HEK293 (cell line): ENCODE measurements at regions not wholly inside any gene's neighbourhood (a gene's known extent, or its start where the extent isn't known, plus 50 kb on each side); places are given as distances from the start of the nearest gene placed in this dataset.
"Not testable (repeated sequence)": the region's sequence is repeated elsewhere in the genome, so short reads cannot be mapped to it uniquely, and the experiment has no call there.

Source experiments
- CTCF ChIA-PET: fragments of 350-600 bp; formaldehyde crosslinking; extraction: SDS; loops from one replicate; lab custom pipeline; 2021; ENCODE audit warnings: antibody characterized with exemption; lab: Yijun Ruan, JAX
- POLR2A ChIA-PET: fragments of 300-600 bp; formaldehyde crosslinking; extraction: SDS; loops from one replicate; lab custom pipeline; 2020; ENCODE audit warnings: antibody characterized with exemption, inconsistent platforms; lab: Yijun Ruan, JAX
- H3K27ac ChIP-seq: fragments of 200-500 bp; sonication (Bioruptor generic); 2 replicates; pipeline ENCODE4 v1.5.1; 2014; ENCODE audit warnings: low read depth, low read length, control low read depth, inconsistent platforms; ENCODE audit errors: extremely low read depth
- H3K36me3 ChIP-seq, 2 experiments: fragments of 200-500 bp in 1 of 2; sonication (Bioruptor generic) in 1 of 2; 1 replicate in 1 of 2; 2 replicates in 1 of 2; pipeline ENCODE4 v1.5.1; 2014 to 2017; ENCODE audit warnings: inconsistent platforms in 2 of 2, low read length in 2 of 2; ENCODE audit not compliant: control insufficient read depth in 2 of 2, insufficient read depth in 1 of 2
- H3K4me1 ChIP-seq: fragments of 200-500 bp; sonication (Bioruptor generic); 2 replicates; pipeline ENCODE4 v1.5.1; 2014; ENCODE audit warnings: mild to moderate bottlenecking, low read length, inconsistent platforms; ENCODE audit not compliant: control insufficient read depth, insufficient read depth
- H3K4me3 ChIP-seq: 2 replicates; pipeline ENCODE4 v1.5.1; 2011; ENCODE audit warnings: low read depth, mild to moderate bottlenecking, control low read depth, low read length, moderate library complexity
- H3K9me3 ChIP-seq: fragments of 200-500 bp; sonication (Bioruptor generic); 2 replicates; pipeline ENCODE4 v1.5.1; 2014; ENCODE audit warnings: low read depth, low read length, inconsistent platforms; ENCODE audit not compliant: control insufficient read depth, insufficient read depth
- HOXA7 ChIP-seq: sonication (generic); formaldehyde crosslinking; IDR thresholded peaks from 2 replicates; pipeline ENCODE4 v1.8.1; 2022; ENCODE audit warnings: missing genetic modification reagents, borderline replicate concordance
- SETDB1 ChIP-seq: IDR thresholded peaks from one replicate; pipeline ENCODE4 v1.6.1; 2017; ENCODE audit warnings: mild to moderate bottlenecking, low read length, moderate library complexity, mixed read lengths; ENCODE audit not compliant: insufficient read length
- TRIM28 ChIP-seq: IDR thresholded peaks from 2 replicates; pipeline ENCODE4 v1.6.1; 2011; ENCODE audit warnings: low read length, control low read depth, borderline replicate concordance
- ZNF112 ChIP-seq: fragments of 450-650 bp; formaldehyde crosslinking; IDR thresholded peaks from 2 replicates; pipeline ENCODE4 v1.5.0; 2017; ENCODE audit warnings: missing biosample characterization, missing genetic modification characterization
- ZNF140 ChIP-seq: fragments of 450-650 bp; formaldehyde crosslinking; IDR thresholded peaks from 2 replicates; pipeline ENCODE4 v1.5.1; 2016; ENCODE audit warnings: missing biosample characterization, missing genetic modification characterization
- ZNF169 ChIP-seq: fragments of 450-650 bp; formaldehyde crosslinking; IDR thresholded peaks from 2 replicates; pipeline ENCODE4 v1.5.1; 2016; ENCODE audit warnings: missing biosample characterization, missing genetic modification characterization
- ZNF248 ChIP-seq: fragments of 450-650 bp; formaldehyde crosslinking; IDR thresholded peaks from 2 replicates; pipeline ENCODE4 v1.5.1; 2017; ENCODE audit warnings: missing biosample characterization, missing genetic modification characterization
- ZNF266 ChIP-seq: fragments of 450-650 bp; formaldehyde crosslinking; IDR thresholded peaks from 2 replicates; pipeline ENCODE4 v1.5.1; 2016; ENCODE audit warnings: missing biosample characterization, missing genetic modification characterization, low read depth
- ZNF404 ChIP-seq: fragments of 450-650 bp; formaldehyde crosslinking; IDR thresholded peaks from 2 replicates; pipeline ENCODE4 v1.5.1; 2017; ENCODE audit warnings: missing biosample characterization, missing genetic modification characterization
- ZNF596 ChIP-seq: fragments of 450-650 bp; IDR thresholded peaks from 2 replicates; pipeline ENCODE4 v1.5.0; 2018; ENCODE audit warnings: missing biosample characterization, mild to moderate bottlenecking, missing genetic modification characterization, moderate library complexity
- ZNF624 ChIP-seq: fragments of 450-650 bp; formaldehyde crosslinking; IDR thresholded peaks from 2 replicates; pipeline ENCODE4 v1.5.1; 2017; ENCODE audit warnings: missing biosample characterization, missing genetic modification characterization
- ZNF664 ChIP-seq: fragments of 450-650 bp; formaldehyde crosslinking; IDR thresholded peaks from 2 replicates; pipeline ENCODE4 v1.5.1; 2016; ENCODE audit warnings: missing biosample characterization, missing genetic modification characterization
- TF ChIP-seq, protein P1 (sequence below): fragments of 450-650 bp; formaldehyde crosslinking; IDR thresholded peaks from 2 replicates; pipeline ENCODE4 v1.5.1; 2016; ENCODE audit warnings: missing biosample characterization, missing genetic modification characterization
- TF ChIP-seq, protein P2 (sequence below): fragments of 450-650 bp; formaldehyde crosslinking; IDR thresholded peaks from 2 replicates; pipeline ENCODE4 v1.5.1; 2016; ENCODE audit warnings: missing biosample characterization, missing genetic modification characterization, borderline replicate concordance

DNA sequence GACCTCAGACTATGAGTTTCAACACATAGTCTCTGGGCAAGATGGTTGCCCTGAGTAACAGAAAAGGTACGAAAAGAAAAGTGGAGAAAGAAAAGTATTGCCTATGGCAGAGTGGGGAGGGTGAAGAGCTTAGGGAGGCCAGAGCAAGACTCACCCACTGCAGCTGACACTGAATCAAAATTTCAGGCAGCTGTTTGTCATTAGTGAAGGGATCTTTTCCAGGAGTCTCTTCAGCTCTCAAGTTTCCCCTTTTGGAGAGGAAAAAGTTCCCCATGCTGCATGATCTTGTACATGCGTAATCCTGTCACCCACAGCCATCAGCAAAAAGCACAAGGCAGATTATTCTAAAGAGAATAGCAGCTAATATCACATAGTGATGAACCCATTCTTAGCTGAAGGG is 616.9 kb upstream of the GBE1 start:
- CTCF ChIA-PET = no interaction called here
- no peaks in the 10 kb centered on the region for H3K9me3 ChIP-seq
- no peaks in the 10 kb centered on the region for H3K4me1 ChIP-seq
- POLR2A ChIA-PET = no interaction called here
- H3K36me3 ChIP-seq = no peaks in the 10 kb centered on the region
- TF ChIP-seq ZNF664 (tag by site-specific recombination) (no peak), ZNF169 (no peak), ZNF140 (no peak), ZNF112 (no peak), ZNF248 (no peak), TRIM28 (no peak)
- TF ChIP-seq, protein P1, sequence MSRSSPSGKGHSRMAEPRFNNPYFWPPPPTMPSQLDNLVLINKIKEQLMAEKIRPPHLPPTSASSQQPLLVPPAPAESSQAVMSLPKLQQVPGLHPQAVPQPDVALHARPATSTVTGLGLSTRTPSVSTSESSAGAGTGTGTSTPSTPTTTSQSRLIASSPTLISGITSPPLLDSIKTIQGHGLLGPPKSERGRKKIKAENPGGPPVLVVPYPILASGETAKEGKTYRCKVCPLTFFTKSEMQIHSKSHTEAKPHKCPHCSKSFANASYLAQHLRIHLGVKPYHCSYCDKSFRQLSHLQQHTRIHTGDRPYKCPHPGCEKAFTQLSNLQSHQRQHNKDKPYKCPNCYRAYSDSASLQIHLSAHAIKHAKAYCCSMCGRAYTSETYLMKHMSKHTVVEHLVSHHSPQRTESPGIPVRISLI (tag by site-specific recombination) = no peak
- TF ChIP-seq, protein P2, sequence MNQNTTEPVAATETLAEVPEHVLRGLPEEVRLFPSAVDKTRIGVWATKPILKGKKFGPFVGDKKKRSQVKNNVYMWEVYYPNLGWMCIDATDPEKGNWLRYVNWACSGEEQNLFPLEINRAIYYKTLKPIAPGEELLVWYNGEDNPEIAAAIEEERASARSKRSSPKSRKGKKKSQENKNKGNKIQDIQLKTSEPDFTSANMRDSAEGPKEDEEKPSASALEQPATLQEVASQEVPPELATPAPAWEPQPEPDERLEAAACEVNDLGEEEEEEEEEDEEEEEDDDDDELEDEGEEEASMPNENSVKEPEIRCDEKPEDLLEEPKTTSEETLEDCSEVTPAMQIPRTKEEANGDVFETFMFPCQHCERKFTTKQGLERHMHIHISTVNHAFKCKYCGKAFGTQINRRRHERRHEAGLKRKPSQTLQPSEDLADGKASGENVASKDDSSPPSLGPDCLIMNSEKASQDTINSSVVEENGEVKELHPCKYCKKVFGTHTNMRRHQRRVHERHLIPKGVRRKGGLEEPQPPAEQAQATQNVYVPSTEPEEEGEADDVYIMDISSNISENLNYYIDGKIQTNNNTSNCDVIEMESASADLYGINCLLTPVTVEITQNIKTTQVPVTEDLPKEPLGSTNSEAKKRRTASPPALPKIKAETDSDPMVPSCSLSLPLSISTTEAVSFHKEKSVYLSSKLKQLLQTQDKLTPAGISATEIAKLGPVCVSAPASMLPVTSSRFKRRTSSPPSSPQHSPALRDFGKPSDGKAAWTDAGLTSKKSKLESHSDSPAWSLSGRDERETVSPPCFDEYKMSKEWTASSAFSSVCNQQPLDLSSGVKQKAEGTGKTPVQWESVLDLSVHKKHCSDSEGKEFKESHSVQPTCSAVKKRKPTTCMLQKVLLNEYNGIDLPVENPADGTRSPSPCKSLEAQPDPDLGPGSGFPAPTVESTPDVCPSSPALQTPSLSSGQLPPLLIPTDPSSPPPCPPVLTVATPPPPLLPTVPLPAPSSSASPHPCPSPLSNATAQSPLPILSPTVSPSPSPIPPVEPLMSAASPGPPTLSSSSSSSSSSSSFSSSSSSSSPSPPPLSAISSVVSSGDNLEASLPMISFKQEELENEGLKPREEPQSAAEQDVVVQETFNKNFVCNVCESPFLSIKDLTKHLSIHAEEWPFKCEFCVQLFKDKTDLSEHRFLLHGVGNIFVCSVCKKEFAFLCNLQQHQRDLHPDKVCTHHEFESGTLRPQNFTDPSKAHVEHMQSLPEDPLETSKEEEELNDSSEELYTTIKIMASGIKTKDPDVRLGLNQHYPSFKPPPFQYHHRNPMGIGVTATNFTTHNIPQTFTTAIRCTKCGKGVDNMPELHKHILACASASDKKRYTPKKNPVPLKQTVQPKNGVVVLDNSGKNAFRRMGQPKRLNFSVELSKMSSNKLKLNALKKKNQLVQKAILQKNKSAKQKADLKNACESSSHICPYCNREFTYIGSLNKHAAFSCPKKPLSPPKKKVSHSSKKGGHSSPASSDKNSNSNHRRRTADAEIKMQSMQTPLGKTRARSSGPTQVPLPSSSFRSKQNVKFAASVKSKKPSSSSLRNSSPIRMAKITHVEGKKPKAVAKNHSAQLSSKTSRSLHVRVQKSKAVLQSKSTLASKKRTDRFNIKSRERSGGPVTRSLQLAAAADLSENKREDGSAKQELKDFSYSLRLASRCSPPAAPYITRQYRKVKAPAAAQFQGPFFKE (tag by site-specific recombination) = no peak
- no peak overlapping the region for H3K4me3 ChIP-seq
- H3K27ac ChIP-seq = no peak overlapping the region

DNA sequence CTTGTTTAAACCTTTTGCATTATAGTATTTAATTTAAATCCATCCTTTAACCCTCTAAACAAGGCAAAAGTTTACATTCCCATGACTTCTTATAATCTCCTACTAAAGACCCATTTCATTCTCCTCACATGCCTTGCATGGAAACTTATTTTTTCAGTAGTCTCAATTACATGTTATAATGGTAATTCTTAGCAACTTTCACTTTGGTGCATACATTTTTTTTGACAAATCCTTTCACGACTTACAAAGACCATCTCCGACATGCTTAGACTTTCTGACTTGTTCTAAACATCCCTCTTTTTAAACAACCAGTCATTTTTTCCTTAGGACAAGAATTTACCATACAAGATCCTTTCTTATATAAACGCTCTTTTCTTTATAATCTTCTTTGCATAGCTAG is 615.4 kb upstream of the GBE1 start:
- POLR2A ChIA-PET = no interaction called here
- Histone ChIP-seq H3K36me3 (no peaks in the 10 kb centered on the region), H3K9me3 (no peaks in the 10 kb centered on the region), H3K4me1 (no peaks in the 10 kb centered on the region), H3K27ac (no peak overlapping the region), H3K4me3 (no peak overlapping the region)
- CTCF ChIA-PET = no interaction called here
- TF ChIP-seq SETDB1 (peak; percentile 98), ZNF624 (tag by site-specific recombination) (no peak), ZNF266 (tag by site-specific recombination) (no peak), ZNF596 (tag by site-specific recombination) (no peak), TRIM28 (peak; percentile 99), HOXA7 (no peak)

DNA sequence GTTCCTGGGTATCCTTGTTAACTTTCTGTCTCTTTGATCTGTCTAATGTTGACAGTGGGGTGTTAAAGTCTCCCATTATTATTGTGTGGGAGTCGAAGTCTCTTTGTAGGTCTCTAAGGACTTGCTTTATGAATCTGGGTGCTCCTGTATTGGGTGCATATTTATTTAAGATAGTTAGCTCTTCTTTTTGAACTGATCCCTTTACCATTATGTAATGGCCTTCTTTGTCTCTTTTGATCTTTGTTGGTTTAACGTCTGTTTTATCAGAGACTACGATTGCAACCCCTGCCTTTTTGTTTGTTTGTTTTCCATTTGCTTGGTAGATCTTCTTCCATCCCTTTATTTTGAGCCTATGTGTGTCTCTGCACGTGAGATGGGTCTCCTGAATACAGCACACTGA is 612.4 kb upstream of the GBE1 start:
- H3K36me3 ChIP-seq, H3K27ac ChIP-seq, H3K9me3 ChIP-seq, CTCF ChIA-PET, POLR2A ChIA-PET, H3K4me3 ChIP-seq, H3K4me1 ChIP-seq: not testable (repeated sequence)

DNA sequence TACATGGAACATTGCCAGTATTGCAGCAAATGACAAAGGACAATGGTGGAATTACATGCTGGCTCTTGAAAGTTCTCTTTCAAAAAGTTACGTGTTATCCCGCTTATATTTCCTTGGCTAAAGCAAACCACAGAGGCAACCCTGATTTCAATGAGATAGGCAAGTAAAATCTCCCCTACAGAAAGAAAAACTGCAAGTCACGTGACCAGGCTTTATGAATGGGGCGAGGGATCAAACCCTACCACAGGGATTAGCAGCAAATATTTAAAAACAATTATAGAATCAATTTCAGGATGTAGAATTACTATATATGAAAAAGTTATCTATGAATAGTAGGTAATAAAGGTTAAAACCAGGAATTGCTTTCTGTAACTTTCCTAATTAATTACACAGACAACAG is 603.4 kb upstream of the GBE1 start:
- Histone ChIP-seq H3K4me3 (no peak overlapping the region), H3K4me1 (no peaks in the 10 kb centered on the region), H3K9me3 (no peaks in the 10 kb centered on the region), H3K27ac (no peak overlapping the region), H3K36me3 (no peaks in the 10 kb centered on the region)
- CTCF ChIA-PET = no interaction called here
- POLR2A ChIA-PET = no interaction called here
- no peak for TF ChIP-seq ZNF404 (tag by site-specific recombination)
